Esophagus muscularis mucosa (tissue), 4 donors: ENCODE measurements at regions not wholly inside any gene's neighbourhood (a gene's known extent, or its start where the extent isn't known, plus 50 kb on each side); places are given as distances from the start of the nearest gene placed in this dataset.

Source experiments
- DNase-seq: peaks from one replicate; pipeline ENCODE4 v3.0.0-alpha.2; 2017; ENCODE audit errors: extremely low spot score
- H3K27ac ChIP-seq, 4 donors: fragments of 200-600 bp; sonication (generic); replicated peaks in 1 of 4; 1 replicate in 3 of 4; 2 replicates in 1 of 4; pipeline ENCODE4 v1.5.1; 2016 to 2019; ENCODE audit warnings: mild to moderate bottlenecking in 1 of 4
- H3K27me3 ChIP-seq, 4 donors: fragments of 200-600 bp; sonication (generic); one replicate each; pipeline versions ENCODE4 v1.5.1 to v1.6.0; 2016 to 2019
- H3K36me3 ChIP-seq, 4 donors: fragments of 200-600 bp; sonication (generic); one replicate each; pipeline ENCODE4 v1.5.1; 2016 to 2019
- H3K4me1 ChIP-seq, 4 donors: fragments of 200-600 bp; sonication (generic); one replicate each; pipeline ENCODE4 v1.5.1; 2016 to 2019
- H3K4me3 ChIP-seq, 4 donors: fragments of 200-600 bp; sonication (generic); 1 replicate in 2 of 4; 2 replicates in 2 of 4; pipeline ENCODE4 v1.5.1; 2016 to 2019; ENCODE audit warnings: mild to moderate bottlenecking in 4 of 4, moderate library complexity in 1 of 4
- H3K9me3 ChIP-seq, 4 donors: fragments of 200-600 bp; sonication (generic); 1 replicate in 3 of 4; 2 replicates in 1 of 4; pipeline ENCODE4 v1.5.1; 2016 to 2019
- CTCF ChIP-seq, 3 experiments: fragments of 200-600 bp in 2 of 3; fragments of 450-650 bp in 1 of 3; sonication (generic) in 2 of 3; IDR thresholded peaks; one replicate each; pipeline ENCODE4 v1.5.1; 2017 to 2019; ENCODE audit warnings: antibody characterized with exemption in 3 of 3, mild to moderate bottlenecking in 2 of 3, moderate library complexity in 1 of 3
- EP300 ChIP-seq: sonication (generic); formaldehyde crosslinking; IDR thresholded peaks from one replicate; pipeline ENCODE4 v1.6.1; 2017; ENCODE audit warnings: antibody characterized with exemption
- POLR2A ChIP-seq: fragments of 450-650 bp; IDR thresholded peaks from one replicate; pipeline ENCODE4 v1.6.1; 2017; ENCODE audit warnings: antibody characterized with exemption, moderate library complexity, mild to moderate bottlenecking, low read depth
- POLR2AphosphoS5 ChIP-seq, 2 donors: sonication (generic); formaldehyde crosslinking; IDR thresholded peaks; one replicate each; pipeline ENCODE4 v1.6.1; 2017; ENCODE audit warnings: antibody characterized with exemption in 2 of 2
- WGBS: methylation state at CpG from one replicate; pipeline ENCODE4 v1.1.5; 2018; 5-methylcytosine and 5-hydroxymethylcytosine counted together
- intact Hi-C: fragments of 100-400 bp; cut with DNase I; formaldehyde crosslinking; loops from one replicate; pipeline ENCODE4 v1.15.1; 2023

- Histone ChIP-seq H3K27ac (no peak overlapping the region), H3K9me3 (peaks cover 0 to 8% (median 0%) of the 10 kb centered on the region in 4 donors), H3K4me3 (no peak overlapping the region), H3K4me1 (no peaks in the 10 kb centered on the region), H3K36me3 (no peaks in the 10 kb centered on the region), H3K27me3 (peaks cover 0 to 4% (median 0%) of the 10 kb centered on the region in 4 donors)
- no peak for DNase-seq
- WGBS = 81% methylated on average over 3 of the region's 3 CpGs
- TF ChIP-seq POLR2AphosphoS5 (IDR thresholded peaks at IDR 0.05) (no peak), CTCF (IDR thresholded peaks at IDR 0.05) (no peak), EP300 (no peak), POLR2A (no peak)
- intact Hi-C loops = no loop called here
Observed at GRCh38 chr21:36575306-36575705, 95.4 kb upstream of the CLDN14 start.

DNA sequence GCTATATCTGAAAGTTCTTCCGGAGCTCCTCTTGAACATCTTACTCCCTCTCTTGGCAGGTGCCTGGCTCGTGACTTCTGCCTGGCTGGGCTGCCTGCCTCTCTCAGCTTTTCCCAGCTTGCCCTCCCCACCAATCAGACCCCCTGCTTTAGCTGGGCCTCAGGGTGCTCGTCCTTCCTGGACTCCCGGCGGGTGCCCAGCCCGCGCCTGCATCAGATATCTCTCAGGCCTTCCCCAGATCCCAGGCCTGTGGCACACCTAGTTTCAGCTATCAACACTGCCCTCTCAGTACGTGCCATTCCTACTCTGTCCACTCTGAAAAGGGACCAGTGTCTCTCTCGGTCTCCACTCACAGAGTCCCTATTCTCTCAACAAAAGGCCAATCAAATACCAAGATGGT lies 96.5 kb upstream of the CLDN14 start:
- Histone ChIP-seq H3K9me3 (peaks cover 0 to 8% (median 0%) of the 10 kb centered on the region in 4 donors), H3K36me3 (no peaks in the 10 kb centered on the region), H3K4me1 (no peaks in the 10 kb centered on the region), H3K27me3 (peaks cover 0 to 11% (median 0%) of the 10 kb centered on the region in 4 donors), H3K4me3 (no peak overlapping the region), H3K27ac (no peak overlapping the region)
- DNase-seq = no peak
- TF ChIP-seq POLR2AphosphoS5 (IDR thresholded peaks at IDR 0.05) (no peak), POLR2A (no peak), CTCF (IDR thresholded peaks at IDR 0.05) (no peak), EP300 (no peak)
- 94% methylated on average over 9 of the region's 9 CpGs for WGBS
- intact Hi-C loops = no loop called here

- no peak overlapping the region for H3K4me3 ChIP-seq
- H3K27ac ChIP-seq = no peak overlapping the region
- H3K9me3 ChIP-seq = peaks cover 0 to 3% (median 0%) of the 10 kb centered on the region in 4 donors
- no peaks in the 10 kb centered on the region for H3K36me3 ChIP-seq
- intact Hi-C loops = no loop called here
- H3K4me1 ChIP-seq = no peaks in the 10 kb centered on the region
- TF ChIP-seq EP300 (no peak), POLR2A (no peak), CTCF (IDR thresholded peaks at IDR 0.05) (no peak), POLR2AphosphoS5 (IDR thresholded peaks at IDR 0.05) (no peak)
- 91% methylated on average over 1 of the region's 1 CpG for WGBS
- no peak for DNase-seq
- H3K27me3 ChIP-seq = peaks cover 0 to 11% (median 0%) of the 10 kb centered on the region in 4 donors
Observed at GRCh38 chr21:36579898-36580297, 100.0 kb upstream of the CLDN14 start.

DNA sequence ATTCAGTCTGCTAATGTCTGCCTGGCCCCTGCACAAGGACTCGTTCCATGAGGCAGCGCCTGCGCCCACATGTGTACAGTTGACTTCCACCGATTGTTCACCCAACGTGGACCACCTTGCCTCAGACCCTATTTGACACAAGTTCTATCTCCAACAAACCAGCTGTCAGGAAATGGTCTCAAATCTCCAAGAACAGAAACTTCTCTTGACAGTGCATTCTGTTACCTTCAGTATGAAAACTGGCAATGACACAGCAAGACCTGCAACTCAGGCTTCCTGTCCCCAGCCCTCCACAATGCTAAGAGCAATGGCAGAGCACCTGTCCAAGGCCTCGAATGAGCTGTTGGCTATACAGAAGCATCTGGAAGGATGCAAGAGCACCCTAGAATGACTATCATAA lies 102.3 kb upstream of the CLDN14 start:
- H3K27ac ChIP-seq = no peak overlapping the region
- intact Hi-C loops = no loop called here
- H3K9me3 ChIP-seq = peaks cover 0 to 3% (median 0%) of the 10 kb centered on the region in 4 donors
- WGBS = 60% methylated on average over 6 of the region's 6 CpGs
- TF ChIP-seq POLR2AphosphoS5 (IDR thresholded peaks at IDR 0.05) = no peak
- TF ChIP-seq EP300 = no peak
- no peak for TF ChIP-seq CTCF (IDR thresholded peaks at IDR 0.05)
- no peak for TF ChIP-seq POLR2A
- peaks cover 0 to 9% (median 0%) of the 10 kb centered on the region in 4 donors for H3K27me3 ChIP-seq
- DNase-seq = no peak
- H3K4me1 ChIP-seq = no peaks in the 10 kb centered on the region
- H3K4me3 ChIP-seq = no peak overlapping the region
- H3K36me3 ChIP-seq = no peaks in the 10 kb centered on the region

DNA sequence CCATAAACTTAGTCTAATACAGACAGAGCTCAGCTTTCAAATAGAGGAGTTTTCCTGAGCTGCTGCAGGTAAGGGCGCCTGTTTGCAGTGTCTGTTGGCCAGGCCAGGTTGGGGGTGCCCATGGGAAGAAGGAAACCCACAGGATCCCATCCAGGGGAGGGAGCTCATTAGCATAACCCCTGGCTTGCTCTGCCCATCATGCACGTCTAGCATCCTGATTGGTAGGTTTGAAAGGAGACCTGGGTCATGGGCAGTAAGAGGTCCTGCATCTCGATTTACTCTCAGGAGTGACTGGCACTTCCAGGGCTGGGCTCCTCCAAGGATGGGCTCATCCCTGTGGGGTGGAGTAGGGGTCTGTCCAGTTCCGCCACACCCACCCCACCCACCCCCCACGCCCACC lies 103.7 kb upstream of the CLDN14 start:
- intact Hi-C loops = no loop called here
- no peak for DNase-seq
- no peak overlapping the region for H3K27ac ChIP-seq

More for the DNA sequence above, 103.7 kb upstream of the CLDN14 start:
- peaks cover 0 to 15% (median 0%) of the 10 kb centered on the region in 4 donors for H3K27me3 ChIP-seq
- no peaks in the 10 kb centered on the region for H3K9me3 ChIP-seq
- no peaks in the 10 kb centered on the region for H3K36me3 ChIP-seq
- no peak overlapping the region for H3K4me3 ChIP-seq
- no peak for TF ChIP-seq POLR2A
- TF ChIP-seq EP300 = no peak
- TF ChIP-seq CTCF (IDR thresholded peaks at IDR 0.05) = no peak
- no peak for TF ChIP-seq POLR2AphosphoS5 (IDR thresholded peaks at IDR 0.05)
- no peaks in the 10 kb centered on the region for H3K4me1 ChIP-seq
- WGBS = 57% methylated on average over 5 of the region's 5 CpGs
